ENCODE measurements at regions not wholly inside any gene's neighbourhood (a gene's known extent, or its start where the extent isn't known, plus 50 kb on each side); places are given as distances from the start of the nearest gene placed in this dataset.
A peak's percentile ranks its signal among the peaks of the same experiment; 100 is the strongest.

DNA sequence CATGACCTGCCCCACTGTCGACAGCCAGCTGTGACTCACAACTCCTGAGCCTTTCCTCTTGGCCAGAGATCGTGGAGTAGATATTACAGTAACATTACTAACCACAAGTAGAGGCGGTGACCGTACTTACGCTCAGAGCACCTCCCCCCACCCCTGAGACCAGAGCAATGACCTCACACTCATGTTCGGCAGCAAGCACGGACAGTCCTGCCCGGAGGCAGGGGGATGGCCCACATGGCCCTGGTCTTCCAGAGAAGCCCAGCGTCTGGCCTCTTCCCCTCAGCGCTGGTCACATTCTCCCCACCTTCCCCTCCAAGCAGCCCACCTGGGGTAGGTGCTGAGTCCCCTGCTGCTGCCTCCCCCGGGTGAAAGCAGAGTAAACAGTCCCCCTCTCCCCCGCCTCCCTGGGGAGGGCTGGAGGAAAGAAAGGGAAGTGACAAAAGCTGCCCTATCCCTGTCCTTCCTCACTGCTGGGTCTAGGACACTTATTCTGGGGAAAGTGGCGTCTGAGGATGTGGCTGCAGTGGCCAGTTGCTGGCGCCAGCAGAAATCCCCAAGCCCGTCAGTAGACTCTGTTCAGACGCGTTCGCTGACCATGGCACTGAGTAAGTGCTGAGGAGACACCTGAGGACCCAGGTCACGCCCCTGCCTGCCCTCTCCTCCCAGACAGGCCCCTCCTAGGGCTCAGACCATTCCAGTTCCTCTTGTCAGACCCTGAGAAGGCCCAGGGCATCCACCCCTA is 68.5 kb downstream of the MRPL14 start (continued):
- TF ChIP-seq, protein P1, sequence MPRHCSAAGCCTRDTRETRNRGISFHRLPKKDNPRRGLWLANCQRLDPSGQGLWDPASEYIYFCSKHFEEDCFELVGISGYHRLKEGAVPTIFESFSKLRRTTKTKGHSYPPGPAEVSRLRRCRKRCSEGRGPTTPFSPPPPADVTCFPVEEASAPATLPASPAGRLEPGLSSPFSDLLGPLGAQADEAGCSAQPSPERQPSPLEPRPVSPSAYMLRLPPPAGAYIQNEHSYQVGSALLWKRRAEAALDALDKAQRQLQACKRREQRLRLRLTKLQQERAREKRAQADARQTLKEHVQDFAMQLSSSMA (CRISPR knock-in tag; IDR thresholded peaks at IDR 0.05): no peak
- TF ChIP-seq, protein P2, sequence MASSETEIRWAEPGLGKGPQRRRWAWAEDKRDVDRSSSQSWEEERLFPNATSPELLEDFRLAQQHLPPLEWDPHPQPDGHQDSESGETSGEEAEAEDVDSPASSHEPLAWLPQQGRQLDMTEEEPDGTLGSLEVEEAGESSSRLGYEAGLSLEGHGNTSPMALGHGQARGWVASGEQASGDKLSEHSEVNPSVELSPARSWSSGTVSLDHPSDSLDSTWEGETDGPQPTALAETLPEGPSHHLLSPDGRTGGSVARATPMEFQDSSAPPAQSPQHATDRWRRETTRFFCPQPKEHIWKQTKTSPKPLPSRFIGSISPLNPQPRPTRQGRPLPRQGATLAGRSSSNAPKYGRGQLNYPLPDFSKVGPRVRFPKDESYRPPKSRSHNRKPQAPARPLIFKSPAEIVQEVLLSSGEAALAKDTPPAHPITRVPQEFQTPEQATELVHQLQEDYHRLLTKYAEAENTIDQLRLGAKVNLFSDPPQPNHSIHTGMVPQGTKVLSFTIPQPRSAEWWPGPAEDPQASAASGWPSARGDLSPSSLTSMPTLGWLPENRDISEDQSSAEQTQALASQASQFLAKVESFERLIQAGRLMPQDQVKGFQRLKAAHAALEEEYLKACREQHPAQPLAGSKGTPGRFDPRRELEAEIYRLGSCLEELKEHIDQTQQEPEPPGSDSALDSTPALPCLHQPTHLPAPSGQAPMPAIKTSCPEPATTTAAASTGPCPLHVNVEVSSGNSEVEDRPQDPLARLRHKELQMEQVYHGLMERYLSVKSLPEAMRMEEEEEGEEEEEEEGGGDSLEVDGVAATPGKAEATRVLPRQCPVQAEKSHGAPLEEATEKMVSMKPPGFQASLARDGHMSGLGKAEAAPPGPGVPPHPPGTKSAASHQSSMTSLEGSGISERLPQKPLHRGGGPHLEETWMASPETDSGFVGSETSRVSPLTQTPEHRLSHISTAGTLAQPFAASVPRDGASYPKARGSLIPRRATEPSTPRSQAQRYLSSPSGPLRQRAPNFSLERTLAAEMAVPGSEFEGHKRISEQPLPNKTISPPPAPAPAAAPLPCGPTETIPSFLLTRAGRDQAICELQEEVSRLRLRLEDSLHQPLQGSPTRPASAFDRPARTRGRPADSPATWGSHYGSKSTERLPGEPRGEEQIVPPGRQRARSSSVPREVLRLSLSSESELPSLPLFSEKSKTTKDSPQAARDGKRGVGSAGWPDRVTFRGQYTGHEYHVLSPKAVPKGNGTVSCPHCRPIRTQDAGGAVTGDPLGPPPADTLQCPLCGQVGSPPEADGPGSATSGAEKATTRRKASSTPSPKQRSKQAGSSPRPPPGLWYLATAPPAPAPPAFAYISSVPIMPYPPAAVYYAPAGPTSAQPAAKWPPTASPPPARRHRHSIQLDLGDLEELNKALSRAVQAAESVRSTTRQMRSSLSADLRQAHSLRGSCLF (CRISPR knock-in tag; IDR thresholded peaks at IDR 0.05; ENCODE audit: borderline replicate concordance): no peak
- no peak for TF ChIP-seq ZNF850 (CRISPR knock-in tag; conservative IDR thresholded peaks at IDR 0.05)
- TF ChIP-seq ZMYM2 (CRISPR knock-in tag; IDR thresholded peaks at IDR 0.05): no peak
- no peak for TF ChIP-seq SUZ12 (IDR thresholded peaks at IDR 0.05; ENCODE audit: low read depth, low read length)
- TF ChIP-seq ZFP36L1 (CRISPR knock-in tag; IDR thresholded peaks at IDR 0.05): peak; percentile 57; the same call in 1 of the 2 replicates
- peak; percentile 15; the same call in 1 of the 2 replicates for TF ChIP-seq ZNF331 (CRISPR knock-in tag; IDR thresholded peaks at IDR 0.05)
- no peak for TF ChIP-seq ZIK1 (CRISPR knock-in tag; IDR thresholded peaks at IDR 0.05; ENCODE audit: borderline replicate concordance, low read depth)
- peak; percentile 85 for TF ChIP-seq ELF3 (CRISPR knock-in tag; IDR thresholded peaks at IDR 0.05)
- no peak for TF ChIP-seq ONECUT2 (CRISPR knock-in tag; IDR thresholded peaks at IDR 0.05)
- peak; percentile 27; the same call in 1 of the 2 replicates for TF ChIP-seq PHF8 (CRISPR knock-in tag; IDR thresholded peaks at IDR 0.05)
- no peak for TF ChIP-seq SNAI1 (CRISPR knock-in tag; IDR thresholded peaks at IDR 0.05; ENCODE audit: borderline replicate concordance)
- TF ChIP-seq CHCHD3 (CRISPR knock-in tag; IDR thresholded peaks at IDR 0.05): no peak
- TF ChIP-seq SMAD3 (CRISPR knock-in tag; IDR thresholded peaks at IDR 0.05): no peak; the same call in 1 of the 2 replicates
- no peak for TF ChIP-seq YY1 (IDR thresholded peaks at IDR 0.05; ENCODE audit: insufficient read depth, insufficient replicate concordance, low read depth, low read length)
- no peak for TF ChIP-seq NR1H2 (CRISPR knock-in tag; IDR thresholded peaks at IDR 0.05; ENCODE audit: borderline replicate concordance, low read depth)
- TF ChIP-seq JUND (CRISPR knock-in tag; IDR thresholded peaks at IDR 0.05): no peak
- no peak for TF ChIP-seq SYNCRIP (IDR thresholded peaks at IDR 0.05; ENCODE audit: insufficient read depth, low read depth, low read length)
- TF ChIP-seq MAFF (IDR thresholded peaks at IDR 0.05; ENCODE audit: low read depth, low read length): no peak
- TF ChIP-seq, protein P3, sequence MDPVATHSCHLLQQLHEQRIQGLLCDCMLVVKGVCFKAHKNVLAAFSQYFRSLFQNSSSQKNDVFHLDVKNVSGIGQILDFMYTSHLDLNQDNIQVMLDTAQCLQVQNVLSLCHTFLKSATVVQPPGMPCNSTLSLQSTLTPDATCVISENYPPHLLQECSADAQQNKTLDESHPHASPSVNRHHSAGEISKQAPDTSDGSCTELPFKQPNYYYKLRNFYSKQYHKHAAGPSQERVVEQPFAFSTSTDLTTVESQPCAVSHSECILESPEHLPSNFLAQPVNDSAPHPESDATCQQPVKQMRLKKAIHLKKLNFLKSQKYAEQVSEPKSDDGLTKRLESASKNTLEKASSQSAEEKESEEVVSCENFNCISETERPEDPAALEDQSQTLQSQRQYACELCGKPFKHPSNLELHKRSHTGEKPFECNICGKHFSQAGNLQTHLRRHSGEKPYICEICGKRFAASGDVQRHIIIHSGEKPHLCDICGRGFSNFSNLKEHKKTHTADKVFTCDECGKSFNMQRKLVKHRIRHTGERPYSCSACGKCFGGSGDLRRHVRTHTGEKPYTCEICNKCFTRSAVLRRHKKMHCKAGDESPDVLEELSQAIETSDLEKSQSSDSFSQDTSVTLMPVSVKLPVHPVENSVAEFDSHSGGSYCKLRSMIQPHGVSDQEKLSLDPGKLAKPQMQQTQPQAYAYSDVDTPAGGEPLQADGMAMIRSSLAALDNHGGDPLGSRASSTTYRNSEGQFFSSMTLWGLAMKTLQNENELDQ (CRISPR knock-in tag; IDR thresholded peaks at IDR 0.05; ENCODE audit: borderline replicate concordance): no peak
- no peak for TF ChIP-seq SRSF4 (IDR thresholded peaks at IDR 0.05; ENCODE audit: low read depth, low read length, poor library complexity, severe bottlenecking)
- TF ChIP-seq ZNF749 (CRISPR knock-in tag; IDR thresholded peaks at IDR 0.05; ENCODE audit: borderline replicate concordance): no peak
